RWPE2 (cell line): ENCODE measurements at regions not wholly inside any gene's neighbourhood (a gene's known extent, or its start where the extent isn't known, plus 50 kb on each side); places are given as distances from the start of the nearest gene placed in this dataset.
A peak's percentile ranks its signal among the peaks of the same experiment; 100 is the strongest.

Source experiments
- ATAC-seq: fragments of 200-7000 bp; cut with Tn5 transposase; 3 replicates; pipeline ENCODE4 v1.9.1; 2021; ENCODE audit warnings: low read depth
- DNase-seq: peaks from one replicate; pipeline ENCODE4 v3.0.0-alpha.2; 2020; ENCODE audit warnings: low spot score
- H3K27ac ChIP-seq: fragments of 450-650 bp; 2 replicates; pipeline ENCODE4 v1.5.1; 2017; ENCODE audit warnings: mild to moderate bottlenecking; ENCODE audit not compliant: poor library complexity, severe bottlenecking
- H3K27me3 ChIP-seq: fragments of 250-450 bp; sonication (Bioruptor Pico); 2 replicates; pipeline ENCODE4 v1.5.1; 2021; ENCODE audit warnings: mild to moderate bottlenecking, moderate library complexity; ENCODE audit not compliant: insufficient read depth, poor library complexity, severe bottlenecking
- H3K36me3 ChIP-seq: fragments of 250-450 bp; sonication (Bioruptor Pico); 2 replicates; pipeline ENCODE4 v1.5.1; 2020; ENCODE audit warnings: low read depth, mild to moderate bottlenecking, moderate library complexity
- H3K4me1 ChIP-seq: fragments of 250-450 bp; sonication (Bioruptor Pico); 2 replicates; pipeline ENCODE4 v1.5.1; 2021; ENCODE audit warnings: mild to moderate bottlenecking, moderate library complexity; ENCODE audit not compliant: insufficient read depth, poor library complexity, severe bottlenecking
- H3K4me3 ChIP-seq: fragments of 250-450 bp; sonication (Bioruptor Pico); 2 replicates; pipeline ENCODE4 v1.5.1; 2021; ENCODE audit warnings: mild to moderate bottlenecking, moderate library complexity; ENCODE audit not compliant: severe bottlenecking
- H3K9me3 ChIP-seq: fragments of 250-450 bp; sonication (Bioruptor Pico); 2 replicates; pipeline ENCODE4 v1.5.1; 2021; ENCODE audit warnings: mild to moderate bottlenecking, moderate library complexity; ENCODE audit not compliant: severe bottlenecking
- CTCF ChIP-seq: fragments of 450-650 bp; IDR thresholded peaks from one replicate; pipeline ENCODE4 v1.5.1; 2017; ENCODE audit warnings: mild to moderate bottlenecking, moderate library complexity; ENCODE audit not compliant: poor library complexity, severe bottlenecking

- DNase-seq (no peak), ATAC-seq (no peak)
- Histone ChIP-seq H3K27me3 (no peaks in the 10 kb centered on the region), H3K4me3 (no peak overlapping the region), H3K36me3 (no peaks in the 10 kb centered on the region), H3K27ac (no peak overlapping the region), H3K9me3 (no peaks in the 10 kb centered on the region), H3K4me1 (no peaks in the 10 kb centered on the region)
- no peak for TF ChIP-seq CTCF
These were observed 206.8 kb upstream of the PPARGC1A start for GRCh38 chr4:24096603-24097002.

DNA sequence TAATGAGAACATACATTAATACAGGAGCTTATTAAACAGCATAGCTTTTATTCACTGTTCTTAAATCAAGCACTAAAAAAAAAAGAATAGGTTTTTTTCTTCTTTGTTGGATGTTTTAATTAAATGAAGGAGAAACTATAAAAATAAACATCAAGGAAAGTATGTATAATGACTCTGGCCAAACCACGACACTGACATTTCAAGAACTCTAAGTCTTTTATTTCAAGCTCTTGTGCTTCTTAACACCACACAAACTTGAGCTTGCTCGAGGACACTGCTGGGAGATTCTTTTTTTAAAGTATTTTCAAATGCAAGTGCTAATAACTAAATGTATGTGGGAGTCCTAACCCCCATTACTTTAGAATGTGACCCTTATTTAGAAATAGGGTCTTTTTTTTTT lies 204.9 kb upstream of the PPARGC1A start:
- Histone ChIP-seq H3K36me3 (no peaks in the 10 kb centered on the region), H3K27me3 (peaks cover 2% of the 10 kb centered on the region), H3K4me1 (no peaks in the 10 kb centered on the region), H3K4me3 (no peak overlapping the region), H3K9me3 (no peaks in the 10 kb centered on the region), H3K27ac (no peak overlapping the region)
- TF ChIP-seq CTCF, result no peak
- DNase-seq (no peak), ATAC-seq (no peak)

DNA sequence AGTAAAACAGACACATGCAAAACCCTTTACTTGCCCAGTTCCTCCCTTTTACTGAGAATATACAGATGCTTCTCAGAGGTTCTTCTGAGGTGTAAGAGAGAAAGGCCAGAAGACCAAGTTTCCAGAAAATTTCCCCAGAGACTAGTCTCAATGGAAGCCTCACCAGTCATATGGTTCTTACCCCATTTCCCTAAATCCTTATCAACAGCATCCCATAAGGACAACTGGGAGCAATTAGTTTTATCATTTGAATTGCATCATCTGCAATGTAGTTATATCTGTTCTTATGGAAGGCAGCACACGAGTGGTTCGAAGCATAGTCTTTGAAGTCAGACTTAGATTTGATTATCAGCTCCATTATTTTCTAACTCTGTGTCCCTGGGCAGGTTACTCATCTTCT lies 203.6 kb upstream of the PPARGC1A start:
- H3K27ac ChIP-seq, result no peak overlapping the region
- H3K4me1 ChIP-seq, result no peaks in the 10 kb centered on the region
- no peak overlapping the region for H3K4me3 ChIP-seq
- no peaks in the 10 kb centered on the region for H3K36me3 ChIP-seq
- no peaks in the 10 kb centered on the region for H3K9me3 ChIP-seq
- peaks cover 2% of the 10 kb centered on the region for H3K27me3 ChIP-seq
- DNase-seq (no peak), ATAC-seq (no peak)
- TF ChIP-seq CTCF, result no peak

- Histone ChIP-seq H3K36me3 (no peaks in the 10 kb centered on the region), H3K27me3 (peaks cover 2% of the 10 kb centered on the region), H3K4me1 (no peaks in the 10 kb centered on the region), H3K4me3 (no peak overlapping the region), H3K27ac (no peak overlapping the region), H3K9me3 (no peaks in the 10 kb centered on the region)
- TF ChIP-seq CTCF, result no peak
- DNase-seq (no peak), ATAC-seq (no peak)
These were observed 201.9 kb upstream of the PPARGC1A start for GRCh38 chr4:24091639-24092233.

- DNase-seq, result no peak
- Histone ChIP-seq H3K4me3 (no peak overlapping the region), H3K36me3 (no peaks in the 10 kb centered on the region), H3K27me3 (peaks cover 2% of the 10 kb centered on the region), H3K9me3 (no peaks in the 10 kb centered on the region), H3K27ac (no peak overlapping the region), H3K4me1 (no peaks in the 10 kb centered on the region)
- no peak for TF ChIP-seq CTCF
- peak; percentile 42; the same call in 1 of the 3 replicates for ATAC-seq
These were observed 200.1 kb upstream of the PPARGC1A start for GRCh38 chr4:24089851-24090534.
